ENCODE measurements at regions not wholly inside any gene's neighbourhood (a gene's known extent, or its start where the extent isn't known, plus 50 kb on each side); places are given as distances from the start of the nearest gene placed in this dataset.
"Not testable (repeated sequence)": the region's sequence is repeated elsewhere in the genome, so short reads cannot be mapped to it uniquely, and the experiment has no call there.

DNA sequence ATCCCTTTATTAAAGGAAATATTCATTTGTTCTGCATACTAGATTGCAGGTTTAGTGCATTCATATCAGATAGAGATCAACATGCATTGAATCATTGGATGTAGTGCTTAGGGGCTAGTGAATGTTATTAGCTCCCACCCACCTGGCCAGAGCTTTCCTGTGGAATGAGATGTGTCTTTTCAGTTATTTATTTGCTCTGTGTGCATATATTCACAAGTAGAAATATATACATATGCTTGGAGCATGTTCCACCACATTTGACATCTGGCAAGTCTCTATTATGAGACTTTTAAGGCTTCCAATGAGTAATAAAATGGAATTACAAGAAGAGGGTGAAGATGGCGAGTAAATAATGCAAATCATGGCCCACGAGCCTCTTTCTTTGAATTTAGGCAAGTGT lies 180.0 kb upstream of the LMO3 start:
- Mint-ChIP-seq H3K4me1 (ENCODE audit: low read depth) (peaks cover 15% of the 10 kb centered on the region), H3K27ac (no peak overlapping the region), H3K27me3 (no peaks in the 10 kb centered on the region), H3K4me3 (ENCODE audit: low read depth) (no peak overlapping the region), H3K36me3 (ENCODE audit: insufficient read depth) (no peaks in the 10 kb centered on the region), H3K9me3 (ENCODE audit: low read depth) (peaks cover 3% of the 10 kb centered on the region)
- DNase-seq (ENCODE audit: low spot score, unreplicated experiment), result no peak
- TF ChIP-seq, protein P1, sequence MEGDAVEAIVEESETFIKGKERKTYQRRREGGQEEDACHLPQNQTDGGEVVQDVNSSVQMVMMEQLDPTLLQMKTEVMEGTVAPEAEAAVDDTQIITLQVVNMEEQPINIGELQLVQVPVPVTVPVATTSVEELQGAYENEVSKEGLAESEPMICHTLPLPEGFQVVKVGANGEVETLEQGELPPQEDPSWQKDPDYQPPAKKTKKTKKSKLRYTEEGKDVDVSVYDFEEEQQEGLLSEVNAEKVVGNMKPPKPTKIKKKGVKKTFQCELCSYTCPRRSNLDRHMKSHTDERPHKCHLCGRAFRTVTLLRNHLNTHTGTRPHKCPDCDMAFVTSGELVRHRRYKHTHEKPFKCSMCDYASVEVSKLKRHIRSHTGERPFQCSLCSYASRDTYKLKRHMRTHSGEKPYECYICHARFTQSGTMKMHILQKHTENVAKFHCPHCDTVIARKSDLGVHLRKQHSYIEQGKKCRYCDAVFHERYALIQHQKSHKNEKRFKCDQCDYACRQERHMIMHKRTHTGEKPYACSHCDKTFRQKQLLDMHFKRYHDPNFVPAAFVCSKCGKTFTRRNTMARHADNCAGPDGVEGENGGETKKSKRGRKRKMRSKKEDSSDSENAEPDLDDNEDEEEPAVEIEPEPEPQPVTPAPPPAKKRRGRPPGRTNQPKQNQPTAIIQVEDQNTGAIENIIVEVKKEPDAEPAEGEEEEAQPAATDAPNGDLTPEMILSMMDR (IDR thresholded peaks at IDR 0.05; ENCODE audit: unreplicated experiment), result no peak

DNA sequence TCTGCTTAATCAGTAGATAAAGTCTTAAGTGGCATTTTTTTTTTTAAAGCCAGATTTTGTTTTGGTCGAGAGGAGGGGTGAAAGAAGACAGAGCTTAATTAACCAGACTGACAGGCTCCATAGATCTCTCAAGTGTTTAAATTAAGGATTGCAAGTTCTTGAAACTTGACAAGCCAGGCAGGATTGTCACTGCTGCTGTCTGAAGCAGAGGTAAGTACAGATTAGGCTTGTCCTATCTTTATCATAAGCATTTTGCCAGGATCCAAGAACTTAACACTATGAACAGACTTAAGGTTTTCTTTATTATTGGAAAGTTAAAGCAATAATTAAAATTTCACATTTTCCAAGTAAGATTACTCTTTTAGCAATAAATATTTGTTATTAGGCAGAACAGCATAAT lies 179.6 kb upstream of the LMO3 start:
- H3K27me3 Mint-ChIP-seq, result no peaks in the 10 kb centered on the region
- no peaks in the 10 kb centered on the region for H3K36me3 Mint-ChIP-seq (ENCODE audit: insufficient read depth)
- DNase-seq (ENCODE audit: low spot score, unreplicated experiment), result no peak
- no peak overlapping the region for H3K27ac Mint-ChIP-seq
- TF ChIP-seq, protein P1 (IDR thresholded peaks at IDR 0.05; ENCODE audit: unreplicated experiment), result no peak
- no peak overlapping the region for H3K4me3 Mint-ChIP-seq (ENCODE audit: low read depth)
- H3K4me1 Mint-ChIP-seq (ENCODE audit: low read depth), result peaks cover 15% of the 10 kb centered on the region
- peaks cover 3% of the 10 kb centered on the region for H3K9me3 Mint-ChIP-seq (ENCODE audit: low read depth)

DNA sequence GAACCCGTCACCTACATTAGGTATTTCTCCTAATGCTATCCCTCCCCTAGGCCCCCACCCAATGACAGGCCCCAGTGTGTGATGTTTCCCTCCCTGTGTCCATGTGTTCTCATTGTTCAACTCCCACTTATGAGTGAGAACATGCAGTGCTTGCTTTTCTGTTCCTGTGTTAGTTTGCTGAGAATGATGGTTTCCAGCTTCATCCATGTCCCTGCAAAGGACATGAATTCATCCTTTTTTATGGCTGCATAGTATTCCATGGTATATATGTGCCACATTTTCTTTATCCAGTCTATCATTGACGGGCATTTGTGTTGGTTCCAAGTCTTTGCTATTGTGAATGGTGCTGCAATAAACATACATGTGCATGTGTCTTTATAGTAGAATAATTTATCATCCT lies 163.2 kb upstream of the LMO3 start:
- not testable (repeated sequence) for H3K4me1 Mint-ChIP-seq (ENCODE audit: low read depth); DNase-seq (ENCODE audit: low spot score, unreplicated experiment); H3K36me3 Mint-ChIP-seq (ENCODE audit: insufficient read depth); H3K27me3 Mint-ChIP-seq; H3K4me3 Mint-ChIP-seq (ENCODE audit: low read depth); H3K27ac Mint-ChIP-seq
- H3K9me3 Mint-ChIP-seq (ENCODE audit: low read depth), result peaks cover 22% of the 10 kb centered on the region

DNA sequence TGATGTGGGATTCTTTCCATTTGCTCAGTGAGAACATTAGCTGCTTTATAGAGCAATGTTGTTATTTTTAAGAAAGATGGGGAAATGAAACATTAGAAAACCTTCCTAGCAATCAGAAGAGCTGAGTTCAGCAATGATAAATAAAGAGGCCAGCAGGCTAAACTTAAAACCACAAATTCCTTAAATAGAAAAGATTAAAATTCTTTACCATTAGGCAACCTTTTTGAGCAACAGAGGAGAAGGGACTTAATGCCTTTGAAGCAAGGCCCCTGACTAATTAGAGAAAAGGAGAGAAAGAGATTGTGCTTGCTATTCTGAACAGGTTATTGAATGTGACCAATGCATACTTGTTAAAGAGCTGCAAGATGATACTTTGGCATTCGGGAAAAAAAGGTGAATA lies 160.8 kb upstream of the LMO3 start:
- Mint-ChIP-seq H3K27me3 (no peaks in the 10 kb centered on the region), H3K27ac (no peak overlapping the region), H3K36me3 (ENCODE audit: insufficient read depth) (peaks cover 3% of the 10 kb centered on the region), H3K9me3 (ENCODE audit: low read depth) (peaks cover 17% of the 10 kb centered on the region), H3K4me1 (ENCODE audit: low read depth) (no peaks in the 10 kb centered on the region), H3K4me3 (ENCODE audit: low read depth) (no peak overlapping the region)
- TF ChIP-seq, protein P1 (IDR thresholded peaks at IDR 0.05; ENCODE audit: unreplicated experiment), result no peak
- DNase-seq (ENCODE audit: low spot score, unreplicated experiment), result no peak

DNA sequence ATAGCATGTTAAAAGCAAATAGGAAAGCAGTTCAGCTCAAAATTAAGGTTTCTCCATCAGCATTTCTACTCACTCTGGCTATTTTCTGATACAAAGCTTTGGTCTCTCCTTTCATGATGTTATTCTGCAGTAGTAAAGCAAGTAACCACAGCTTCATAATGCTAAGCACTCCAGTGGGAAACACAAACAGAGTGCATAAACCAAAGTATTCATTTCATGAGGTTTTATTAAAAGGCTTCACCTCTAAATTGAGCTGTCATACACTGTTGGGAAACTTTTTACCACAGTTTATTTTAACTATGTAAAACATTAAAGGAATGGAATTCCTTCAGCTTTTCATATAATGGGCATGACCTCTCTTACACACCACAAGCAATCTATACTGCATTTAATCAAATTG lies 157.9 kb upstream of the LMO3 start:
- TF ChIP-seq, protein P1 (IDR thresholded peaks at IDR 0.05; ENCODE audit: unreplicated experiment), result no peak
- no peak overlapping the region for H3K4me3 Mint-ChIP-seq (ENCODE audit: low read depth)
- no peaks in the 10 kb centered on the region for H3K36me3 Mint-ChIP-seq (ENCODE audit: insufficient read depth)
- H3K9me3 Mint-ChIP-seq (ENCODE audit: low read depth), result no peaks in the 10 kb centered on the region
- no peak overlapping the region for H3K27ac Mint-ChIP-seq
- no peak for DNase-seq (ENCODE audit: low spot score, unreplicated experiment)
- H3K4me1 Mint-ChIP-seq (ENCODE audit: low read depth), result no peaks in the 10 kb centered on the region
- no peaks in the 10 kb centered on the region for H3K27me3 Mint-ChIP-seq

DNA sequence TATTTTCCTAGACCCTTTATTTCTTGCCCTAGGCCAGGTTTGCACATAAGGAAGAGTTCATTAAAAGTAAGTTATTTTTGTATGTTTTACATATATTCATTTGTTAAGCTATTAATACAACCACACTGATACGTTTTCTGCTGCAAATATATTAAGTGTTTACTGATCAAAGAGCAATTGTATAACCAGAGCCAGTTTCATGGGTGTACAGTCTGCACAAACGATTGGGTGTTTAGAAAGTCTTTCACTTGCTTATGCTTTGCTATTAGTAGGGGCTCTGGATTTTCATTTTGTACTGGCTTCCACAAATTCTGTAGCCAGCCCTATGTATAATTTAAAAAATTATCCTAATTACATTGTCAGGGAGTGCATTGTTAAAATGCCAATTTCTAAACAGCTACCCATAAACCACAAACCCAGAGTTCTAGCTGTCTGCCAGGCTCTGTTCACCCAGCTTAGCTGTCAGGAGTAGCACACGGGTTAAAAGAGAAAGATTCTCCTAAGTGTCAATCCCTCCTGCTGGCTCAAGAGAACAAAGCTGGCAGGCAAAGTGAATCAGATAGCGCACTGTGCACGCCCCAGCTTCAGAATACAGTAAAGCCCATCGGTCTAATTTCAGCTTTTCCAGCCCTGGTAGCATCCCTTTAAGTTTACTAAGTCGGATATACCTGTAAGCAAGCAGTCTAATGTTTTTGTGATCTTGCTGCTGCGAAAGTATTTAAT lies 151.0 kb upstream of the LMO3 start:
- TF ChIP-seq, protein P1 (IDR thresholded peaks at IDR 0.05; ENCODE audit: unreplicated experiment), result no peak
- H3K36me3 Mint-ChIP-seq (ENCODE audit: insufficient read depth), result no peaks in the 10 kb centered on the region

More for the DNA sequence above, 151.0 kb upstream of the LMO3 start:
- Mint-ChIP-seq H3K27me3 (no peaks in the 10 kb centered on the region), H3K9me3 (ENCODE audit: low read depth) (no peaks in the 10 kb centered on the region), H3K4me3 (ENCODE audit: low read depth) (no peak overlapping the region), H3K27ac (no peak overlapping the region), H3K4me1 (ENCODE audit: low read depth) (peaks cover 8% of the 10 kb centered on the region)
- DNase-seq (ENCODE audit: low spot score, unreplicated experiment), result no peak

All from progenitor cell of endocrine pancreas (in vitro differentiated cells).